Gastrocnemius medialis (tissue), 4 donors: ENCODE measurements at regions not wholly inside any gene's neighbourhood (a gene's known extent, or its start where the extent isn't known, plus 50 kb on each side); places are given as distances from the start of the nearest gene placed in this dataset.

Experiments used
- POLR2A ChIP-seq, 2 donors: fragments of 450-650 bp; IDR thresholded peaks; one replicate each; pipeline ENCODE4 v1.6.1; 2017; ENCODE audit warnings: antibody characterized with exemption in 2 of 2, mild to moderate bottlenecking in 2 of 2, moderate library complexity in 2 of 2
- TF ChIP-seq, protein P1 (sequence below), 5 experiments: fragments of 450-650 bp in 3 of 5; fragments of 200-600 bp in 2 of 5; sonication (generic) in 2 of 5; IDR thresholded peaks in 4 of 5; conservative IDR thresholded peaks in 1 of 5; 1 replicate in 4 of 5; 2 replicates in 1 of 5; pipeline ENCODE4 v1.5.1; 2016 to 2019; ENCODE audit warnings: antibody characterized with exemption in 5 of 5, mild to moderate bottlenecking in 3 of 5, moderate library complexity in 3 of 5

- no peak for TF ChIP-seq POLR2A (IDR thresholded peaks at IDR 0.05)
- TF ChIP-seq, protein P1, sequence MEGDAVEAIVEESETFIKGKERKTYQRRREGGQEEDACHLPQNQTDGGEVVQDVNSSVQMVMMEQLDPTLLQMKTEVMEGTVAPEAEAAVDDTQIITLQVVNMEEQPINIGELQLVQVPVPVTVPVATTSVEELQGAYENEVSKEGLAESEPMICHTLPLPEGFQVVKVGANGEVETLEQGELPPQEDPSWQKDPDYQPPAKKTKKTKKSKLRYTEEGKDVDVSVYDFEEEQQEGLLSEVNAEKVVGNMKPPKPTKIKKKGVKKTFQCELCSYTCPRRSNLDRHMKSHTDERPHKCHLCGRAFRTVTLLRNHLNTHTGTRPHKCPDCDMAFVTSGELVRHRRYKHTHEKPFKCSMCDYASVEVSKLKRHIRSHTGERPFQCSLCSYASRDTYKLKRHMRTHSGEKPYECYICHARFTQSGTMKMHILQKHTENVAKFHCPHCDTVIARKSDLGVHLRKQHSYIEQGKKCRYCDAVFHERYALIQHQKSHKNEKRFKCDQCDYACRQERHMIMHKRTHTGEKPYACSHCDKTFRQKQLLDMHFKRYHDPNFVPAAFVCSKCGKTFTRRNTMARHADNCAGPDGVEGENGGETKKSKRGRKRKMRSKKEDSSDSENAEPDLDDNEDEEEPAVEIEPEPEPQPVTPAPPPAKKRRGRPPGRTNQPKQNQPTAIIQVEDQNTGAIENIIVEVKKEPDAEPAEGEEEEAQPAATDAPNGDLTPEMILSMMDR (IDR thresholded peaks at IDR 0.05 in 4 of 5, conservative IDR thresholded peaks at IDR 0.05 in 1 of 5) = no peak
Measured at GRCh38 chr2:83615511-83615910, 843.6 kb downstream of the SUCLG1 start.
